ENCODE measurements at regions not wholly inside any gene's neighbourhood (a gene's known extent, or its start where the extent isn't known, plus 50 kb on each side); places are given as distances from the start of the nearest gene placed in this dataset.
"Not testable (repeated sequence)": the region's sequence is repeated elsewhere in the genome, so short reads cannot be mapped to it uniquely, and the experiment has no call there.

DNA sequence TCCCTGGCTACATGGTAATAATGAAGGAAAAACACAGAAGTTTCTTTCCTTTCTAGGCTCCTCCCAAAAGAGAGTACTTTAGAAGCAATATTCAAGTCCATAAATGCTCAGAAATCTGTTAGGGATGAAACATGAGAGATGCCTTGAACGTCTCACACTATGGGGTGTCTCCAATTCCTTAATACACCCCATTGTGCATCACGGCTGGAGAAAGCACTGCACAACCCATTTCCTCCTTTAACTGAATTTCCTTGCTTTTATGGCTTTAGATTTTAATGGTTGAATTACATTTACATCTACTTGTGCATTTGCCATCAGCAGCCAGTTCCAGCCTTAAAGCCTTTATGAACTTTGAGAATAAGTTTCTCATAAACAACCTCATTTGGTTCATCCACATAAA lies 498.9 kb upstream of the PTBP2 start:
- DNase-seq: no peak

DNA sequence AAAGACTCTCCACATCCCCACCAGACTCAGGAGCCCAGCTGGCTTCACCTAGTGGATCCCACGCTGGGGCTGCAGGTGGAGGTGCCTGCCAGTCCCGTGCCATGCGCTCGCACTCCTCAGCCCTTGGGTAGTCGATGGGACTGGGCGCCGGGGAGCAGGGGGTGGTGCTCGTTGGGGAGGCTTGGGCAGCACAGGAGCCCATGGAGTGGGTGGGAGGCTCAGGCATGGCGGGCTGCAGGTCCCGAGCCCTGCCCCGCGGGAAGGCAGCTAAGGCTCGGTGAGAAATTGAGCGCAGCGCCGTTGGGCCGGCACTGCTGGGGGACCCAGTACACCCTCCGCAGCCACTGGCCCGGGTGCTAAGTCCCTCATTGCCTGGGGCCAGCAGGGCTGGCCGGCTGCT lies 497.4 kb upstream of the PTBP2 start:
- DNase-seq: not testable (repeated sequence)

DNA sequence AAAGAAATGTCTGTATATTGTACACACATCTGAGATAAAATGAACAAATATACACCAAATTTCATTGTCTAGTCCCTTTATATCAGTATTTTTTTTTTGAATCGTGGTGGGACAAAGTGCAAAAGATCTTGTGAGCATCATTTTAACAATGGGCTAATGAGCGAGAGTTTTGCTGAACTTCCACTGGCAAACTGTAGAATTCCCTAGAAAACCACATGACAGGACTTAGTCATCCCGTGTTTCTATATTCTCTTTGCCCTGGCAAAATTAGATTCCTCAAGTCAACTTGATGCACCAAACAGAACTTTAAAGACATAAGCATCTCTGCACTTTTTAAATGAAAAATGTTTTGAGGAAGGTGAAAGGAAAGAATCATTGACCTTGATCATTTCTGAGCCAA lies 488.2 kb upstream of the PTBP2 start:
- no peak for DNase-seq

DNA sequence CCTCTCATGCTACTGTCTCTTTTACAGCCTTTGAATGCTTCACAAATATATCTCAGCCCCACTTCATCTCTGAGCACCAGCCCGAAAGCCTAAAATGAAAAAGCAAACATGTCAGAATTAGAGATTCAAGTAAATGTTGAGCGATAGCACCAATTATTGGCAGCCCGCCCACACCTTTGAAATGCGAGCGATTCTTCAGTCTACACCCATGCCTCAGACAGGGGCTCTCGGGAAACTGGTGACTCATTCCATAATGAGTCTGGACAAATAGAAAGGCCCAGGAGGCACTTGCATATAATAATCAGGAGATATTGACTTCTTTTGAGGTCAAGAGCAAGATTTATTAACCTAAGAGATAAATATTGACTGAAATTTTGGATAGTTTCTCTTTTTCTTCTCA lies 487.3 kb upstream of the PTBP2 start:
- peak; percentile 90 for DNase-seq

DNA sequence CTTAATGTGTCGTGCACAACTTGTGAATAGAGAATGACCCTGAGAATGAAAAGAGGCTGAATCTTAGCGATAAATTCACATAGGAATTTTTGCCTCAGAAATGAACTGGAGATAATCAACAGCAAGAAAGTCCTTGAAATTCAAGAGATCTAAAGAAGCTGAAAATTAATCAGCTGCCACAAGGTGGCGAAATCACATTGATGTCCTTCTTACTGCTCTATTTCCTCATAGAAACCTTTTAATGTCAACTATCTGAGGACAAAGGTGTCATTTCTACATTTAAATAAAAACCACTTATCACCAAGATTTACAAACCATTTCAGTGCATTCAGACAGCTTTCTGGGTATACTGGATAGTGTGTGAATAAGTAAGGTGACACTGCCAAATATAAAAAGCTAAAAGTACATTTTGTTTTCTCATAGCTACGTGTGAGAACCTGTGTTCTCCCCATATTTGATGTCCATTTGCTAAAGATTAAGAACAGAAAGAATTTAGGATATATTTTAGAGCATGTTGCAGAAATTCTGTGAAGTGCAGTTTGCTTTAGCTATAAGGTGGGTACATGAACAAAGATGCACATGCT lies 485.3 kb upstream of the PTBP2 start:
- peak; percentile 0 for DNase-seq

- no peak for DNase-seq
These were observed 483.2 kb upstream of the PTBP2 start for GRCh38 chr1:96238426-96238825.

DNA sequence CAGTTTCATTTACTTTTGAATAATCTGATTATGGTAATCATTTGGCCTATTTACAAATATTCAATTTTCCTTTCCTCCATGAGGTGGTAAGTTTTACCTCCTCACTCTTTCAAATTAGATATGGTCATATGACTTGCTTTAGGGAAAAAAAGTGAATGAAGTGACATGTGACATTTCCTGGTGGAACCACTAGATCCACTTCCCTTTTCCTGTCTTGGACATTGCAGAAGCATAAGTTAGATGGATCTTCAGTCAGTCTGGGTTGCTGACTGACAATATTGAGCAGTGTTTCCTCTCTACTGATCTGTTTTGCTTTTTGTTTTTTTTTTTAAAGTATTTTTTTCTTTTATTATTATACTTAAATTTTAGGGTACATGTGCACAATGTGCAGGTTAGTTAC lies 481.1 kb upstream of the PTBP2 start:
- no peak for DNase-seq

- DNase-seq: no peak
These were observed 468.1 kb upstream of the PTBP2 start for GRCh38 chr1:96253246-96254035.

DNA sequence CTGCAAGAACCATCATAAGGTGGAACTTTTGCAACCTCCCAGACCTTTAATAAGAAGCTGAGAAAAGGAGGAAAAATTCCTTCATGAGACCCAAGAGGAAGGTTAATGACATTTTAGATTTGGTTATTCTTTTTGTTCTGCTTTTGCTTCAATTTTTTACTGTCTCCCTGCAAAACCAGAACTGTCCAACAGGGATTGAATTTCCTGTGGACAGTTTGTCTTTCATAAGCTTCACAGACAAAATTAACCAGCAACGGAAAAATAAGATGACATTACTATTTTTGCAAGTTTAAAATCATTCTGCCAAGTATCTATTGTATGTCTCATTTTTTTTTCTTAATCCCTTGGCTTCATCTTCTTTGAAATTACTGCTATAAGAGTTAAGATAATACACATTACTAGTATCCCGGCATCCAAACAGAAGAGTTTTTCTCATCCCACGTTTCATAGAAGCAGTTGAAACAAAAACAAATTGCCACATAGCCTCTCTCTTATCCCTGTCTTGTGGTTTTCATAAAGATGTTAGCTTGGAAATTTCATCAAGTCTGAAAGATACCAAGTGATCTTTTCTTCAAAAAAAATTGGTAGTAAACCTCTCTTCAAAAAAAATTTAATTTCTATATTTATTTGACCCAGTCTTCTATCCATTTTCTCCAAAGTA lies 465.3 kb upstream of the PTBP2 start:
- no peak for DNase-seq

GRCh38 chr1:96259399-96259798 lies 462.2 kb upstream of the PTBP2 start:
- DNase-seq: no peak

DNA sequence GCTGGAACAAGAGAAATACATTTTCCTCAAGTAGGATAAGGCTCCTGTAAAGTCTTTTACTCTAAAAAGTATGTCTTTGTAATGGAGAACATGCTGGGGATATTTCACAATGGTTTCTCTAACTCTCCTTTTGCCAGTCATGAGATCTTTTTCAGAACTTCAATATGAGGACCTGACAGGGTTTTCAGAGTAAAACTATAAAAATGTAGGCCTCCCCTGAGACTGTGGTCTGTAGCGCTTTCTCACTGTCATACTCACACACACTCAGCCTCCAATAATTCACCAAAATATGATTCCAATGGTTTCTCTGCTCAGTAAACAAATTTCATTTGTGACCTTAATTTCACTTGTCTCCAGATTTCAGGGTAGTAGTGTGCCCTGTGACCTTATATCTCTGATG lies 440.1 kb upstream of the PTBP2 start:
- DNase-seq: no peak

GRCh38 chr1:96290033-96290432 lies 431.6 kb upstream of the PTBP2 start:
- no peak for DNase-seq

DNA sequence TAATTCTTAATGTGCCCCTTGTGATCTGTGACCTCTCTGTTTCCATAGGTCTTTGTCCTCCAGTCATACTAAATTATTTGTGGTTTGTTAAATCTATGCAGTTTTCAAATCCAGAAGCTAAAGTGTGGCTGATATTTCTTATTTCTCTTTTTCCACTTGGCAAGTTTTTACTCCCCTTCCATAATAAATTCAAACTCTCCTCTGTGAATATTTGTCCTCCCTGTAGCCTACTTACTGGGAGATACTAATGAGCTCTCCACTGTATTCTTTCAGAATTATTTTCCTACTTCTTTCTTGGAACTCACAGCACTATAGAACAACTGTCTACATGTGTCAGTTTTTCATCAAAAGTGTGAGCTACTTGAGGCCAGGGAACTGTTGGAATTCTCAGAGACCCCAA lies 430.8 kb upstream of the PTBP2 start:
- DNase-seq: no peak

DNA sequence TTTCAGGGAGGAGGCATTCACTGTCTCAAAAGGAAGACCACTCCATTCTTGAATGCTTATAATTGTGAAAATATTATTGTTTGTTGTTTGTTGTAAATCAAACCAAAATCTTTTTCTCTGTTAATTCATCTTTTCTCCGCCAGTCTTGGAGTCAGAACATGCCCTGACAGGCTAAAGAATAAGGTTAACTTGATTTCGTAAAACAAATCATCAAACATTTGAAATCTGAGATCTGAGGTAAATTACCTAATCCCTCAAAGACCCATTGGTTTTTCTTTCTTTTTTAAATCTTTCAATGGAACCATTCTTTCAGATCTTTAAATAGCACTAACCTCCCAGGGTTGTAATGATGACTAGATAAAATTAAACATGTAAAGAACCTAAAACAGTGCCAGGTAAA lies 430.1 kb upstream of the PTBP2 start:
- no peak for DNase-seq

- DNase-seq: no peak
These were observed 429.4 kb upstream of the PTBP2 start for GRCh38 chr1:96292141-96292540.

DNA sequence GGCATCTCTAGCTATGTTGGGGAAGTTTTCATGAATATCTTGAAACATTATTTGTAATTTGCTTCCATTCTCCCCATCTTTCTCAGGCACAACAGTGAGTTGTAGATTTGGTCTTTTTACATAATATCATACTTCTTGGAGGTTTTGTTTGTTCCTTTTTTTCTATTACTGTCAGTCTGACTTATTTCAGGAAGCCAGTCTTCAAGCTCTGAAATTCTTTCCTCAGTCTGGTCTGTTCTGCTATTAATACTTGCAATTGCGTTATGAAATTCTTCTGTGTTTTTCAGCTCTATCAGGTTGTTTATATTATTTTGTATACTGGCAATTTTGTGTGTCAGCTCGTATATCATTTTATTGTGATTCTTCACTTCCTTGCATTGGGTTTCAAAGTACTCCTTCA lies 424.6 kb upstream of the PTBP2 start:
- no peak for DNase-seq

DNA sequence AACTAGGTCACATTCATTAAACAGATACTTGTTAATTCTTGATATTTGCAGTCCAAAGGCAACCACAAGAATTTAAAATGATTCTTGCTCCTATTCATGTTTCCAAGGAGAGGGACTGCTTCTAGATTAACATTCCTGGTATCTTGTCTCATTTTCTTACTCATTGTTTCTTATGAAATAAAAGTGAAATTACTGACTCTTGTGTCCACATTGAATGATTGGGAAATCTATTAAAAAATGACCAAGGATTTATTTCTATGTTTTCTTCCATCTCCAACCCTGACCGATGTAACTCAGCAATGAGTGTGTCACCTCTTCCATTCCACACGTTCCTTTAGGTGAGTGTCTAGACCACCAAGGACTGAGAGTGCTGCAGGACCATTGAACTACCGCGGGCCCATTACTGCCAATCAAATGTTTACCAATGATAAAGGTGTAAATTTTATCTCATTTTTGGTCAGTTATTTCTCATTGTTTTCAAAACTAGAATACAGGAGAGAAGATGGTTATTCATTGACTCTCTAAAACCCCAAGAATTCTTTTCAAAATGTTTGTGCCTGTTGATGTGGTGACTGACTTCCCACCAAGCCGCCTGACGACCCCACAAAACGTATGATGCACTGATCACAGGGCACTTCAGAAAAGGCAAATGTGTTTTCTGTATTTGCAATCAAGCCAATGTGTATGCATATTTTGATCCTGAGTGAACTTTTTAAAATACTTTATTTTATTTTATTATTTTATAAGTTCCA lies 414.6 kb upstream of the PTBP2 start:
- DNase-seq: no peak

- no peak for DNase-seq
These were observed 413.3 kb upstream of the PTBP2 start for GRCh38 chr1:96308314-96308713.

- no peak for DNase-seq
These were observed 411.8 kb upstream of the PTBP2 start for GRCh38 chr1:96309783-96310182.

GRCh38 chr1:96313216-96313615 lies 408.4 kb upstream of the PTBP2 start:
- DNase-seq: no peak

GRCh38 chr1:96329121-96329520 lies 392.5 kb upstream of the PTBP2 start:
- DNase-seq: no peak

DNA sequence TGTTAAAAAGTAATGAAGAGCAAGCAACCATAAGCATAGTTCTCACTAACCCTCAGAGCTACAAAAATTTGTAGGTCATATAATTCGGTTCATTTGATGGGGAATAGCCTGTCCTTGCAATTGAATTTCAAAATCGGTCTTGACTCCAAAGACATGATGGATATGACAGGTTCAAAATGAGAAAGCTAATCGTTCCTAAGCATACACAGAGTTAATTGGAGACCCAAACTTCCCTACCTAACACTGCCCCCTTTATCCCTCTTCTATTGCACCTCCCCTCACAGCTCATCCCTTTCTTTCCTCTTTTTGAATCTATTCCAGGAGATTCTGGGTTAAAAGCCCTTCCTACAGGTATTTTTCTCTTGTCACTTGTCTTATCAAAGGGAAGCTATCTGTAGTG lies 390.0 kb upstream of the PTBP2 start:
- DNase-seq: no peak

GRCh38 chr1:96333522-96334235 lies 387.9 kb upstream of the PTBP2 start:
- DNase-seq: no peak

All from NCI-H1436 treated with DMSO at 0.1 percent for 48 hours (cell line).